Progenitor cell of endocrine pancreas (in vitro differentiated cells): ENCODE measurements at regions not wholly inside any gene's neighbourhood (a gene's known extent, or its start where the extent isn't known, plus 50 kb on each side); places are given as distances from the start of the nearest gene placed in this dataset.

ENCODE experiments used
- DNase-seq: peaks from one replicate; pipeline ENCODE4 v3.0.0; 2021; ENCODE audit warnings: low spot score; ENCODE audit not compliant: unreplicated experiment
- H3K27ac Mint-ChIP-seq: 2 replicates; pipeline ENCODE4 v1.8.0; 2021; ENCODE audit warnings: mild to moderate bottlenecking, moderate library complexity, mixed read lengths
- H3K27me3 Mint-ChIP-seq: 2 replicates; pipeline ENCODE4 v1.8.0; 2021; ENCODE audit warnings: mixed read lengths
- H3K36me3 Mint-ChIP-seq: 2 replicates; pipeline ENCODE4 v1.8.0; 2022; ENCODE audit warnings: mixed read lengths; ENCODE audit not compliant: insufficient read depth
- H3K4me1 Mint-ChIP-seq: 2 replicates; pipeline ENCODE4 v1.8.0; 2021; ENCODE audit warnings: low read depth, mixed read lengths
- H3K4me3 Mint-ChIP-seq: 2 replicates; pipeline ENCODE4 v1.8.0; 2021; ENCODE audit warnings: low read depth, mild to moderate bottlenecking, moderate library complexity, mixed read lengths
- H3K9me3 Mint-ChIP-seq: 2 replicates; pipeline ENCODE4 v1.8.0; 2021; ENCODE audit warnings: low read depth, mixed read lengths
- TF ChIP-seq, protein P1 (sequence below): fragments of 200-600 bp; sonication (generic); IDR thresholded peaks from one replicate; pipeline ENCODE4 v1.5.0; 2021; ENCODE audit warnings: antibody characterized with exemption, mild to moderate bottlenecking; ENCODE audit not compliant: unreplicated experiment

- Mint-ChIP-seq H3K27ac (no peak overlapping the region), H3K4me1 (no peaks in the 10 kb centered on the region), H3K4me3 (no peak overlapping the region), H3K36me3 (no peaks in the 10 kb centered on the region), H3K27me3 (peaks cover 26% of the 10 kb centered on the region), H3K9me3 (no peaks in the 10 kb centered on the region)
- TF ChIP-seq, protein P1, sequence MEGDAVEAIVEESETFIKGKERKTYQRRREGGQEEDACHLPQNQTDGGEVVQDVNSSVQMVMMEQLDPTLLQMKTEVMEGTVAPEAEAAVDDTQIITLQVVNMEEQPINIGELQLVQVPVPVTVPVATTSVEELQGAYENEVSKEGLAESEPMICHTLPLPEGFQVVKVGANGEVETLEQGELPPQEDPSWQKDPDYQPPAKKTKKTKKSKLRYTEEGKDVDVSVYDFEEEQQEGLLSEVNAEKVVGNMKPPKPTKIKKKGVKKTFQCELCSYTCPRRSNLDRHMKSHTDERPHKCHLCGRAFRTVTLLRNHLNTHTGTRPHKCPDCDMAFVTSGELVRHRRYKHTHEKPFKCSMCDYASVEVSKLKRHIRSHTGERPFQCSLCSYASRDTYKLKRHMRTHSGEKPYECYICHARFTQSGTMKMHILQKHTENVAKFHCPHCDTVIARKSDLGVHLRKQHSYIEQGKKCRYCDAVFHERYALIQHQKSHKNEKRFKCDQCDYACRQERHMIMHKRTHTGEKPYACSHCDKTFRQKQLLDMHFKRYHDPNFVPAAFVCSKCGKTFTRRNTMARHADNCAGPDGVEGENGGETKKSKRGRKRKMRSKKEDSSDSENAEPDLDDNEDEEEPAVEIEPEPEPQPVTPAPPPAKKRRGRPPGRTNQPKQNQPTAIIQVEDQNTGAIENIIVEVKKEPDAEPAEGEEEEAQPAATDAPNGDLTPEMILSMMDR = no peak
- no peak for DNase-seq
Observed at GRCh38 chr10:128657548-128657947, 531.3 kb upstream of the MKI67 start.

GRCh38 chr10:128660726-128661125, 534.5 kb upstream of the MKI67 start:
- H3K27ac Mint-ChIP-seq = no peak overlapping the region
- H3K4me1 Mint-ChIP-seq = no peaks in the 10 kb centered on the region
- TF ChIP-seq, protein P1 = no peak
- peaks cover 26% of the 10 kb centered on the region for H3K27me3 Mint-ChIP-seq
- H3K36me3 Mint-ChIP-seq = no peaks in the 10 kb centered on the region
- H3K9me3 Mint-ChIP-seq = peaks cover 4% of the 10 kb centered on the region
- no peak for DNase-seq
- no peak overlapping the region for H3K4me3 Mint-ChIP-seq

GRCh38 chr10:128661404-128662197, 535.4 kb upstream of the MKI67 start:
- DNase-seq = no peak
- TF ChIP-seq, protein P1 = no peak
- H3K4me3 Mint-ChIP-seq = no peak overlapping the region
- H3K27me3 Mint-ChIP-seq = peaks cover 20% of the 10 kb centered on the region
- H3K9me3 Mint-ChIP-seq = peaks cover 4% of the 10 kb centered on the region
- no peaks in the 10 kb centered on the region for H3K36me3 Mint-ChIP-seq
- H3K27ac Mint-ChIP-seq = no peak overlapping the region
- H3K4me1 Mint-ChIP-seq = no peaks in the 10 kb centered on the region

- no peak for DNase-seq
- no peaks in the 10 kb centered on the region for H3K4me1 Mint-ChIP-seq
- H3K36me3 Mint-ChIP-seq = no peaks in the 10 kb centered on the region
- H3K27me3 Mint-ChIP-seq = peaks cover 15% of the 10 kb centered on the region
- H3K4me3 Mint-ChIP-seq = no peak overlapping the region
- TF ChIP-seq, protein P1 = no peak
- H3K27ac Mint-ChIP-seq = no peak overlapping the region
- H3K9me3 Mint-ChIP-seq = peaks cover 4% of the 10 kb centered on the region
Observed at GRCh38 chr10:128662520-128662919, 536.3 kb upstream of the MKI67 start.

GRCh38 chr10:128664729-128665128, 538.5 kb upstream of the MKI67 start:
- peaks cover 4% of the 10 kb centered on the region for H3K9me3 Mint-ChIP-seq
- H3K27me3 Mint-ChIP-seq = peaks cover 13% of the 10 kb centered on the region
- no peaks in the 10 kb centered on the region for H3K4me1 Mint-ChIP-seq
- TF ChIP-seq, protein P1 = no peak
- no peak for DNase-seq
- H3K4me3 Mint-ChIP-seq = no peak overlapping the region
- no peak overlapping the region for H3K27ac Mint-ChIP-seq
- no peaks in the 10 kb centered on the region for H3K36me3 Mint-ChIP-seq
